ENCODE measurements at regions not wholly inside any gene's neighbourhood (a gene's known extent, or its start where the extent isn't known, plus 50 kb on each side); places are given as distances from the start of the nearest gene placed in this dataset.

GRCh38 chr1:10891091-10891490, 94.6 kb upstream of the CASZ1 start:
- no peak for TF ChIP-seq CTCF (IDR thresholded peaks at IDR 0.05)
- TF ChIP-seq POLR2A (IDR thresholded peaks at IDR 0.05), result no peak

Measured in esophagus squamous epithelium (tissue), 4 donors.